CD14-positive monocyte (primary cell): ENCODE measurements at regions not wholly inside any gene's neighbourhood (a gene's known extent, or its start where the extent isn't known, plus 50 kb on each side); places are given as distances from the start of the nearest gene placed in this dataset.

Experiments
- DNase-seq, 3 donors: peaks; one replicate each; pipeline ENCODE4 v3.0.0-alpha.2; 2011 to 2022
- H2AFZ ChIP-seq: 2 replicates; pipeline ENCODE4 v1.6.0; 2012; ENCODE audit warnings: mild to moderate bottlenecking, low read depth, low read length, inconsistent platforms; ENCODE audit not compliant: insufficient read depth, poor library complexity, severe bottlenecking
- H3K27ac ChIP-seq, 2 donors: 1 replicate in 1 of 2; 2 replicates in 1 of 2; pipeline ENCODE4 v1.5.1; 2012 to 2013; ENCODE audit warnings: low read length in 2 of 2, control low read depth in 1 of 2, inconsistent platforms in 1 of 2, low read depth in 1 of 2, mild to moderate bottlenecking in 1 of 2
- H3K27me3 ChIP-seq, 2 donors: one replicate each; pipeline versions ENCODE4 v1.6.0 to v1.6.1; 2011 to 2013; ENCODE audit warnings: low read length in 2 of 2; ENCODE audit not compliant: control insufficient read depth in 2 of 2, insufficient read depth in 2 of 2
- H3K36me3 ChIP-seq, 2 donors: replicated peaks in 1 of 2; 1 replicate in 1 of 2; 2 replicates in 1 of 2; pipeline versions ENCODE4 v1.5.1 to v1.6.1; 2012 to 2013; ENCODE audit warnings: low read length in 2 of 2, control low read depth in 1 of 2, inconsistent platforms in 1 of 2, mild to moderate bottlenecking in 1 of 2; ENCODE audit not compliant: insufficient read depth in 2 of 2, control insufficient read depth in 1 of 2
- H3K4me1 ChIP-seq, 2 donors: 1 replicate in 1 of 2; 2 replicates in 1 of 2; pipeline versions ENCODE4 v1.5.1 to v1.6.1; 2012 to 2013; ENCODE audit warnings: low read length in 2 of 2, control low read depth in 1 of 2, inconsistent platforms in 1 of 2, mild to moderate bottlenecking in 1 of 2, moderate library complexity in 1 of 2; ENCODE audit not compliant: insufficient read depth in 2 of 2, control insufficient read depth in 1 of 2
- H3K4me2 ChIP-seq: replicated peaks from 2 replicates; pipeline ENCODE3; 2012; ENCODE audit warnings: low read length, moderate library complexity, mild to moderate bottlenecking; ENCODE audit not compliant: poor library complexity, severe bottlenecking; ENCODE audit errors: extremely low read depth
- H3K4me3 ChIP-seq, 3 experiments: fragments of 200-600 bp in 1 of 3; sonication (generic) in 1 of 3; replicated peaks in 1 of 3; 1 replicate in 2 of 3; 2 replicates in 1 of 3; pipeline ENCODE4 v1.5.1; 2011 to 2013; ENCODE audit warnings: low read length in 3 of 3, mild to moderate bottlenecking in 3 of 3, control low read depth in 2 of 3, low read depth in 2 of 3, inconsistent platforms in 1 of 3, moderate library complexity in 1 of 3
- H3K79me2 ChIP-seq: 2 replicates; pipeline ENCODE4 v1.6.0; 2012; ENCODE audit warnings: mild to moderate bottlenecking, control low read depth, inconsistent platforms, low read length, moderate library complexity; ENCODE audit not compliant: insufficient read depth
- H3K9ac ChIP-seq: 2 replicates; pipeline ENCODE4 v1.6.0; 2017; ENCODE audit warnings: low read length, mild to moderate bottlenecking; ENCODE audit not compliant: insufficient read depth, poor library complexity, severe bottlenecking
- H3K9me3 ChIP-seq, 2 donors: replicated peaks in 1 of 2; 1 replicate in 1 of 2; 2 replicates in 1 of 2; pipeline versions ENCODE4 v1.5.1 to v1.6.1; 2012 to 2013; ENCODE audit warnings: low read length in 2 of 2, control low read depth in 1 of 2; ENCODE audit not compliant: control insufficient read depth in 1 of 2, insufficient read depth in 1 of 2
- H4K20me1 ChIP-seq: 2 replicates; pipeline ENCODE4 v1.6.0; 2012; ENCODE audit warnings: mild to moderate bottlenecking, low read length, control low read depth, moderate library complexity; ENCODE audit not compliant: insufficient read depth
- H3K27ac Mint-ChIP-seq, 7 donors: one replicate each; pipeline ENCODE4 v1.8.0; 2020; ENCODE audit warnings: mild to moderate bottlenecking in 7 of 7, mixed read lengths in 7 of 7, moderate library complexity in 6 of 7, inconsistent platforms in 2 of 7
- H3K27me3 Mint-ChIP-seq, 3 donors: one replicate each; pipeline ENCODE4 v1.8.0; 2021 to 2022; ENCODE audit warnings: low read depth in 3 of 3, mild to moderate bottlenecking in 3 of 3, mixed read lengths in 3 of 3, moderate library complexity in 3 of 3, inconsistent platforms in 1 of 3
- H3K36me3 Mint-ChIP-seq, 2 donors: one replicate each; pipeline ENCODE4 v1.8.0; 2020; ENCODE audit warnings: mixed read lengths in 2 of 2, inconsistent platforms in 1 of 2, mild to moderate bottlenecking in 1 of 2
- H3K4me1 Mint-ChIP-seq: one replicate; pipeline ENCODE4 v1.8.0; 2020; ENCODE audit warnings: mild to moderate bottlenecking, mixed read lengths
- H3K4me3 Mint-ChIP-seq, 2 donors: one replicate each; pipeline ENCODE4 v1.8.0; 2020; ENCODE audit warnings: mild to moderate bottlenecking in 2 of 2, mixed read lengths in 2 of 2, moderate library complexity in 1 of 2
- H3K9me3 Mint-ChIP-seq, 7 donors: one replicate each; pipeline ENCODE4 v1.8.0; 2020 to 2022; ENCODE audit warnings: mixed read lengths in 7 of 7, mild to moderate bottlenecking in 6 of 7, moderate library complexity in 6 of 7, inconsistent platforms in 2 of 7
- WGBS: methylation state at CpG from one replicate; pipeline ENCODE4 v1.1.5; 2013; ENCODE audit warnings: missing lambda C conversion rate; ENCODE audit not compliant: insufficient coverage; 5-methylcytosine and 5-hydroxymethylcytosine counted together
- intact Hi-C, 2 donors: fragments of 100-400 bp; cut with micrococcal nuclease; formaldehyde crosslinking; loops; one replicate each; pipeline versions ENCODE4 v1.15.0 to v1.15.1; 2023
- TF ChIP-seq, protein P1 (sequence below): fragments of 200-600 bp; IDR thresholded peaks from one replicate; pipeline ENCODE4 v1.8.0; 2022; ENCODE audit warnings: antibody characterized with exemption, mild to moderate bottlenecking

DNA sequence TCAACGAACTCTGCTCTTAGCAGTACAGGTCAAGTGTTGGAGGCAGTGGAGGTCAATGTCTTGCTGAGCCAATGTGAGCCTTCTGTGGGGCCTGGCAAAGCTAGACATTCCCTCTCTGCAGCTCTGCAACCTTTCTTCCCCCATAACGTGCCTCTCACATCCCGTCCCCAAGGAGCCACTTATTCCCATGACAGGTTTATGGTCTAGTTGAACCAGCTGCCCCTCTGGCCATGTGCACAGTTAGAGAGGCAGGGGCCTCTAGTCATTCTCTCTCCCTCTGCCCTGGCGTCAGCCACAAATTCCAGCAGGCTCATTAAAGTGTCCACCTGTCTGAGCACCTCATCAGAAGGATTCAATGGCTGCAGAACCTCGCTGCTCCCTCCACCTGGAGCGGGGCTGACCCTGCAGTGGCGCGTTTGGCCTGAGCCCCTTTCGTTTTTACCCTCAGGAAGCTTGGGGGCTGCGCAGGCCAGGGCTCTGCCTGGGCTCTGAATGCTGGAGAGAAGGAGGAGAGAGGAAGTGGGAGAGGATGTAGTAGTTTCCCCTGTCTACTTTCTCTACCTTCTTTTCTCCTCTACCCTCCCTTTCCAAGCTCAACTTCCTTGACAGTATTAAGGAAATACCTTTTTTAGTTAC, 302.1 kb upstream of the B3GAT1 start:
- Histone ChIP-seq H3K27me3 (no peaks in the 10 kb centered on the region), H3K4me3 (no peak overlapping the region), H3K36me3 (no peaks in the 10 kb centered on the region), H3K9me3 (no peaks in the 10 kb centered on the region), H2AFZ (no peak overlapping the region), H3K79me2 (no peaks in the 10 kb centered on the region), H3K27ac (no peak overlapping the region), H3K9ac (no peak overlapping the region), H3K4me1 (no peaks in the 10 kb centered on the region), H3K4me2 (no peak overlapping the region), H4K20me1 (no peaks in the 10 kb centered on the region)
- no peaks in the 10 kb centered on the region for H3K9me3 Mint-ChIP-seq
- DNase-seq, result no peak
- H3K4me1 Mint-ChIP-seq, result no peaks in the 10 kb centered on the region
- peaks cover 4 to 8% (median 5%) of the 10 kb centered on the region in 3 donors for H3K27me3 Mint-ChIP-seq
- intact Hi-C loops, result no loop called here
- H3K4me3 Mint-ChIP-seq, result no peak overlapping the region
- H3K36me3 Mint-ChIP-seq, result no peaks in the 10 kb centered on the region
- no peak overlapping the region for H3K27ac Mint-ChIP-seq
- TF ChIP-seq, protein P1, sequence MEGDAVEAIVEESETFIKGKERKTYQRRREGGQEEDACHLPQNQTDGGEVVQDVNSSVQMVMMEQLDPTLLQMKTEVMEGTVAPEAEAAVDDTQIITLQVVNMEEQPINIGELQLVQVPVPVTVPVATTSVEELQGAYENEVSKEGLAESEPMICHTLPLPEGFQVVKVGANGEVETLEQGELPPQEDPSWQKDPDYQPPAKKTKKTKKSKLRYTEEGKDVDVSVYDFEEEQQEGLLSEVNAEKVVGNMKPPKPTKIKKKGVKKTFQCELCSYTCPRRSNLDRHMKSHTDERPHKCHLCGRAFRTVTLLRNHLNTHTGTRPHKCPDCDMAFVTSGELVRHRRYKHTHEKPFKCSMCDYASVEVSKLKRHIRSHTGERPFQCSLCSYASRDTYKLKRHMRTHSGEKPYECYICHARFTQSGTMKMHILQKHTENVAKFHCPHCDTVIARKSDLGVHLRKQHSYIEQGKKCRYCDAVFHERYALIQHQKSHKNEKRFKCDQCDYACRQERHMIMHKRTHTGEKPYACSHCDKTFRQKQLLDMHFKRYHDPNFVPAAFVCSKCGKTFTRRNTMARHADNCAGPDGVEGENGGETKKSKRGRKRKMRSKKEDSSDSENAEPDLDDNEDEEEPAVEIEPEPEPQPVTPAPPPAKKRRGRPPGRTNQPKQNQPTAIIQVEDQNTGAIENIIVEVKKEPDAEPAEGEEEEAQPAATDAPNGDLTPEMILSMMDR, result no peak
- 31% methylated on average over 3 of the region's 10 CpGs for WGBS

DNA sequence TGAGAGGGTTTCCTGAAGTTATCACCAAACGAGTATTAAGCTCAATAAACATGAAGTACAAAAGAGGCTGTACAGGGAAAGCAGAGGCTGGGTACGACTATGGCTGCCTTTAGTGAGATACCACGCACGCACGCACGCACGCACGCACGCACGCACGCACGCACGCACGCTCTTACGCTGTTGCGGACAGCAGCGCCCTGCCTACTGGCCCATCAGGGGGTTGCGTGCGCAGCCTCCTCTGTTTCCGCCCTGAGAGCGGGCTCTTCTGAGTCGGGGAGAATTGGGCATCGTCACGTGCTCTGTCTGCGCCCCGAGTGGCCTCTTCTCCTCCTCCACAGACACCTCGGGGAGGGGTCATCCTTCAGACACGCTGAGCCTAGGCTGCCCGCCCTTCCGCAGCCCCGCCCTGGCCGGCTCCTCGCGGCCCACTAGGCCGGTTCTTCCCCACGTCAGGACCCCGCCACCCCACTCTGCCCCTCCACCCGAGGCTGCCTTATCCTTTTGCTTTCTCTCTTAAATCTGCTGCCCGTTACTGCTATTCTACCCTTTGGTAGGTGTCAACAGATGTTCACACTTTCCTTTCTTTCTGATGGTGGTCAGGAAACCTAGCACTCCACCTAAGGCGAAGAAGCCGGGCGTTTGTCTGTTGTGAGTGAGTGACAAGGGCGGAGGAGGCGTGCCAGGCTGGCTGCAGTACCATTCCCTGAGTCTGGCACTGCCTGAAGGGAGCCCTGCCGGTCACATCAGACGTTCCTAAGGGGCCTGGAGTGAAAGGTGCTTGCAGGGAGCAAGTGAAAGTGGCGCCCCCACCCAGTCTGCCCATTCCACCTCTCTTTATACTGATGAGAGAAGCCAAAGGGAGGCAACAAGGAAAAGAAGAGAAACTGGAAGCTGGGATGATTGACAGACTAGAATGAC, 300.4 kb upstream of the B3GAT1 start:
- Histone ChIP-seq H3K4me1 (no peaks in the 10 kb centered on the region), H3K36me3 (no peaks in the 10 kb centered on the region), H2AFZ (no peak overlapping the region), H3K79me2 (no peaks in the 10 kb centered on the region), H3K27me3 (no peaks in the 10 kb centered on the region), H3K9ac (no peak overlapping the region), H4K20me1 (no peaks in the 10 kb centered on the region), H3K4me2 (no peak overlapping the region), H3K4me3 (no peak overlapping the region), H3K9me3 (no peaks in the 10 kb centered on the region), H3K27ac (no peak overlapping the region)
- Mint-ChIP-seq H3K9me3 (no peaks in the 10 kb centered on the region), H3K27ac (no peak overlapping the region), H3K4me3 (no peak overlapping the region), H3K27me3 (peaks cover 4 to 6% (median 5%) of the 10 kb centered on the region in 3 donors), H3K4me1 (no peaks in the 10 kb centered on the region), H3K36me3 (no peaks in the 10 kb centered on the region)
- WGBS, result 84% methylated on average over 41 of the region's 47 CpGs
- TF ChIP-seq, protein P1, result no peak
- intact Hi-C loops, result no loop called here
- no peak for DNase-seq
